GM23248 (cell line): ENCODE measurements at regions not wholly inside any gene's neighbourhood (a gene's known extent, or its start where the extent isn't known, plus 50 kb on each side); places are given as distances from the start of the nearest gene placed in this dataset.

Experiments used
- DNase-seq: peaks from one replicate; pipeline ENCODE4 v3.0.0-alpha.2; 2015
- H2AFZ ChIP-seq: fragments of 200-600 bp; sonication (generic); 2 replicates; pipeline ENCODE4 v1.6.1; 2016; ENCODE audit warnings: antibody characterized with exemption
- H3F3A ChIP-seq: fragments of 200-600 bp; sonication (generic); 2 replicates; pipeline ENCODE4 v1.6.1; 2016; ENCODE audit warnings: mild to moderate bottlenecking, antibody characterized with exemption, mixed run types; ENCODE audit not compliant: insufficient read depth
- H3K27ac ChIP-seq: fragments of 200-600 bp; sonication (generic); 2 replicates; pipeline ENCODE4 v1.5.1; 2016; ENCODE audit warnings: mild to moderate bottlenecking
- H3K27me3 ChIP-seq: fragments of 200-600 bp; sonication (generic); replicated peaks from 2 replicates; pipeline ENCODE4 v1.6.1; 2016; ENCODE audit warnings: mild to moderate bottlenecking; ENCODE audit not compliant: insufficient read depth
- H3K36me3 ChIP-seq: fragments of 200-600 bp; sonication (generic); 2 replicates; pipeline ENCODE4 v1.6.1; 2016; ENCODE audit warnings: low read depth, mild to moderate bottlenecking
- H3K4me1 ChIP-seq: fragments of 200-600 bp; sonication (generic); 2 replicates; pipeline ENCODE4 v1.6.1; 2016; ENCODE audit warnings: mild to moderate bottlenecking; ENCODE audit not compliant: insufficient read depth
- H3K4me2 ChIP-seq: fragments of 200-600 bp; sonication (generic); one replicate; pipeline ENCODE4 v1.6.1; 2016; ENCODE audit warnings: mild to moderate bottlenecking; ENCODE audit not compliant: unreplicated experiment
- H3K4me3 ChIP-seq: fragments of 200-600 bp; sonication (generic); 2 replicates; pipeline ENCODE4 v1.5.1; 2016; ENCODE audit warnings: mild to moderate bottlenecking
- H3K79me2 ChIP-seq: fragments of 200-600 bp; sonication (generic); 2 replicates; pipeline ENCODE4 v1.6.1; 2016; ENCODE audit warnings: mild to moderate bottlenecking; ENCODE audit not compliant: insufficient read depth
- H3K9ac ChIP-seq: fragments of 200-600 bp; sonication (generic); 2 replicates; pipeline ENCODE4 v1.6.1; 2016; ENCODE audit warnings: mild to moderate bottlenecking
- H3K9me2 ChIP-seq: fragments of 200-600 bp; sonication (generic); 2 replicates; pipeline ENCODE4 v1.6.1; 2016; ENCODE audit warnings: mixed run types, mild to moderate bottlenecking, moderate library complexity; ENCODE audit not compliant: insufficient read depth
- H3K9me3 ChIP-seq: fragments of 200-600 bp; sonication (generic); one replicate; pipeline ENCODE4 v1.6.1; 2017; ENCODE audit warnings: low read depth
- H4K20me1 ChIP-seq: fragments of 200-600 bp; sonication (generic); 2 replicates; pipeline ENCODE4 v1.6.0; 2016; ENCODE audit not compliant: insufficient read depth
- EZH2 ChIP-seq: fragments of 200-600 bp; sonication (generic); IDR thresholded peaks from 2 replicates; pipeline ENCODE4 v1.6.1; 2018; ENCODE audit warnings: antibody characterized with exemption, mild to moderate bottlenecking; ENCODE audit not compliant: insufficient read depth, poor library complexity, severe bottlenecking
- EZH2phosphoT487 ChIP-seq: fragments of 200-600 bp; sonication (generic); IDR thresholded peaks from 2 replicates; pipeline ENCODE4 v1.6.1; 2018; ENCODE audit warnings: antibody characterized with exemption, moderate library complexity, mild to moderate bottlenecking, low read depth; ENCODE audit not compliant: insufficient read depth
- WGBS, 2 experiments: methylation state at CpG; one replicate each; pipeline ENCODE4 v1.1.6; 2015 to 2017; ENCODE audit warnings: low lambda C conversion rate in 2 of 2, low coverage in 1 of 2; ENCODE audit errors: missing lambda C conversion rate in 2 of 2; 5-methylcytosine and 5-hydroxymethylcytosine counted together
- in situ Hi-C: fragments of 300-500 bp; cut with MboI; formaldehyde crosslinking; loops from 2 replicates; pipeline ENCODE4 v1.15.0; 2020

GRCh38 chr1:192238421-192238820 is 78.4 kb upstream of the RGS21 start:
- H3K4me3 ChIP-seq: no peak overlapping the region
- H3K4me1 ChIP-seq: no peaks in the 10 kb centered on the region
- H2AFZ ChIP-seq: no peak overlapping the region
- no peaks in the 10 kb centered on the region for H3K27me3 ChIP-seq
- in situ Hi-C loops: no loop called here
- no peak overlapping the region for H3K4me2 ChIP-seq
- H3K9ac ChIP-seq: no peak overlapping the region
- no peaks in the 10 kb centered on the region for H3K79me2 ChIP-seq
- no peaks in the 10 kb centered on the region for H3K36me3 ChIP-seq
- H3K9me3 ChIP-seq: no peaks in the 10 kb centered on the region
- no peaks in the 10 kb centered on the region for H4K20me1 ChIP-seq
- no peak for DNase-seq
- 6 to 27% methylated on average over 2 of the region's 2 CpGs for WGBS, 2 experiments
- TF ChIP-seq EZH2phosphoT487: no peak
- no peak for TF ChIP-seq EZH2
- H3K9me2 ChIP-seq: 0 out of 2 replicates have a peak, but pooled peaks cover 2% of the 10 kb centered on the region
- no peaks in the 10 kb centered on the region for H3F3A ChIP-seq
- H3K27ac ChIP-seq: no peak overlapping the region

GRCh38 chr1:192243721-192244120 is 73.1 kb upstream of the RGS21 start:
- TF ChIP-seq EZH2phosphoT487: no peak
- TF ChIP-seq EZH2: no peak
- H3K4me1 ChIP-seq: no peaks in the 10 kb centered on the region
- no peak overlapping the region for H3K4me2 ChIP-seq
- H3K79me2 ChIP-seq: no peaks in the 10 kb centered on the region
- no peaks in the 10 kb centered on the region for H4K20me1 ChIP-seq
- no peaks in the 10 kb centered on the region for H3F3A ChIP-seq
- H3K9me2 ChIP-seq: no peaks in the 10 kb centered on the region
- no peak overlapping the region for H3K27ac ChIP-seq
- in situ Hi-C loops: no loop called here
- no peak overlapping the region for H2AFZ ChIP-seq
- 0 to 3% methylated on average over 1 of the region's 1 CpG for WGBS, 2 experiments
- no peak overlapping the region for H3K9ac ChIP-seq
- no peak overlapping the region for H3K4me3 ChIP-seq
- H3K36me3 ChIP-seq: no peaks in the 10 kb centered on the region
- no peaks in the 10 kb centered on the region for H3K9me3 ChIP-seq
- H3K27me3 ChIP-seq: no peaks in the 10 kb centered on the region
- DNase-seq: no peak

DNA sequence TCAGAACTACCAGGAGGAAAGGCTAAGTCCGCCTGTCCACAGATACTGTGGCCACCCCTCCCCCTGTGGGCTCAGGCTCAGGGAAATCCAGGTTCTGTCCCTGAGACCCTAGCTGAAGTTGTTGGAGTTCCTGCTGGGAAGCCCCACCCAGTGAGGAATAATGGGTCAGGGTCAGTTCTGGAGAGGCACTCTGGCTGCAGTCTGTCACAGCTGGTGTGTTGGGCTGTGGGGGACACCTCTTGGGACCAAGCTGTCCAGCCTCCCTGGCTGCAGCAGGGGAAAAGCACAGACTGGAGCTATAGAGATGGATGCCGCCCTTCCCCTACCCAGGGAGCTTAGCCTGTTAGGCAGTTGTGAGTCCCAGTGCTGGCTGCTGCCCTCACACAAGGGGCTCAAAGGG is 65.1 kb upstream of the RGS21 start:
- Histone ChIP-seq H3K36me3 (no peaks in the 10 kb centered on the region), H3F3A (no peaks in the 10 kb centered on the region), H3K4me3 (no peak overlapping the region), H3K4me2 (no peak overlapping the region), H3K9me2 (no peaks in the 10 kb centered on the region), H3K79me2 (no peaks in the 10 kb centered on the region), H3K27ac (no peak overlapping the region), H3K27me3 (no peaks in the 10 kb centered on the region), H2AFZ (no peak overlapping the region), H3K9me3 (peaks cover 5% of the 10 kb centered on the region), H3K9ac (no peak overlapping the region), H4K20me1 (no peaks in the 10 kb centered on the region), H3K4me1 (no peaks in the 10 kb centered on the region)
- DNase-seq: no peak
- WGBS, 2 experiments: 15 to 17% methylated on average over 2 of the region's 2 CpGs
- in situ Hi-C loops: no loop called here
- no peak for TF ChIP-seq EZH2phosphoT487
- no peak for TF ChIP-seq EZH2

DNA sequence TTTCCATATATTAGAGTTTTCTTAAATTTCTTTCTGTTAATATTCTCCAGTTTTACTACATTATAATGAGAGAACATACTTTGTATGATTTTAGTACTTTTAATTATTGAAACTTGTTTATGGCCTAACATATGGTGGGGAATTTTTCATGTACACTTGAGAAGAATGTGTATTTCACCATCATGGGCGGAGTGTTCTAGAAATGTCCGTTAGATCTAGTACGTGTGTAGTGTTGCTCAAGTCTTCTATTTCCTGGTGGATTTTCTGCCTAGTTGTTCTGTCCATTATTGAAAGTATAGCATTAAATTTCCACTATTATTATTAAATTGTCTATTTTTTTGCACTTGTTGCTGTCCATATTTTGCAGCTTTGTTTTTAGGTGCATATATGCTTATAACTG is 64.0 kb upstream of the RGS21 start:
- Histone ChIP-seq H3K4me1 (no peaks in the 10 kb centered on the region), H2AFZ (no peak overlapping the region), H3K36me3 (no peaks in the 10 kb centered on the region), H3K9me2 (no peaks in the 10 kb centered on the region), H4K20me1 (no peaks in the 10 kb centered on the region), H3K27me3 (no peaks in the 10 kb centered on the region), H3K4me2 (no peak overlapping the region), H3K9ac (no peak overlapping the region), H3F3A (no peaks in the 10 kb centered on the region), H3K79me2 (no peaks in the 10 kb centered on the region), H3K9me3 (peaks cover 5% of the 10 kb centered on the region), H3K4me3 (no peak overlapping the region), H3K27ac (no peak overlapping the region)
- no peak for DNase-seq
- TF ChIP-seq EZH2 (no peak), EZH2phosphoT487 (no peak)
- WGBS, 2 experiments: 27 to 28% methylated on average over 3 of the region's 3 CpGs
- in situ Hi-C loops: no loop called here
